GM12865 (cell line): ENCODE measurements at regions not wholly inside any gene's neighbourhood (a gene's known extent, or its start where the extent isn't known, plus 50 kb on each side); places are given as distances from the start of the nearest gene placed in this dataset.

Source experiments
- DNase-seq: peaks from one replicate; pipeline ENCODE4 v3.0.0; 2010; ENCODE audit warnings: low read depth
- H3K4me3 ChIP-seq: 2 replicates; pipeline ENCODE4 v1.5.1; 2011; ENCODE audit warnings: mild to moderate bottlenecking, low read depth, low read length, control low read depth
- CTCF ChIP-seq: IDR thresholded peaks from 2 replicates; pipeline ENCODE4 v1.5.1; 2011; ENCODE audit warnings: low read length, control low read depth, low read depth, inconsistent platforms; ENCODE audit not compliant: insufficient read depth; ENCODE audit errors: missing control alignments

- no peak overlapping the region for H3K4me3 ChIP-seq
- no peak for TF ChIP-seq CTCF
- no peak for DNase-seq
These were observed 679.3 kb upstream of the GRAMD2B start for GRCh38 chr5:125743939-125744338.

GRCh38 chr5:125746917-125747316 is 676.3 kb upstream of the GRAMD2B start:
- no peak for TF ChIP-seq CTCF
- DNase-seq = no peak
- no peak overlapping the region for H3K4me3 ChIP-seq

GRCh38 chr5:125750147-125750860 is 672.9 kb upstream of the GRAMD2B start:
- no peak overlapping the region for H3K4me3 ChIP-seq
- no peak for DNase-seq
- no peak for TF ChIP-seq CTCF

- no peak overlapping the region for H3K4me3 ChIP-seq
- DNase-seq = no peak
- no peak for TF ChIP-seq CTCF
These were observed 672.4 kb upstream of the GRAMD2B start for GRCh38 chr5:125750861-125751186.

- no peak for DNase-seq
- TF ChIP-seq CTCF = no peak
- no peak overlapping the region for H3K4me3 ChIP-seq
These were observed 666.8 kb upstream of the GRAMD2B start for GRCh38 chr5:125756456-125756855.

GRCh38 chr5:125766706-125767105 is 656.5 kb upstream of the GRAMD2B start:
- TF ChIP-seq CTCF = no peak

GRCh38 chr5:125775896-125776295 is 647.3 kb upstream of the GRAMD2B start:
- TF ChIP-seq CTCF = no peak
- no peak for DNase-seq
- no peak overlapping the region for H3K4me3 ChIP-seq

More at GRCh38 chr5:125766706-125767105, 656.5 kb upstream of the GRAMD2B start:
- no peak for DNase-seq
- no peak overlapping the region for H3K4me3 ChIP-seq
